Activated CD8-positive, alpha-beta T cell treated with anti-CD3 and anti-CD28 coated beads for 36 hours (primary cell): ENCODE measurements at regions not wholly inside any gene's neighbourhood (a gene's known extent, or its start where the extent isn't known, plus 50 kb on each side); places are given as distances from the start of the nearest gene placed in this dataset.
"Not testable (repeated sequence)": the region's sequence is repeated elsewhere in the genome, so short reads cannot be mapped to it uniquely, and the experiment has no call there.

Source experiments
- ATAC-seq: fragments of 200-7000 bp; cut with Tn5 transposase; one replicate; pipeline ENCODE4 v1.10.0; 2021; ENCODE audit warnings: mild to moderate bottlenecking, moderate library complexity
- CTCF ChIA-PET: fragments of 350-600 bp; sonication (Branson Sonifier 250); formaldehyde crosslinking; loops from one replicate; lab custom pipeline; 2021; ENCODE audit warnings: antibody characterized with exemption; lab: Charles Lee
- POLR2A ChIA-PET: fragments of 350-600 bp; sonication (Branson Sonifier 250); formaldehyde crosslinking; loops from one replicate; lab custom pipeline; 2021; ENCODE audit warnings: antibody characterized with exemption; lab: Charles Lee
- DNase-seq: peaks from one replicate; pipeline ENCODE4 v3.0.0-alpha.2; 2020
- H3K27ac Mint-ChIP-seq: one replicate; pipeline ENCODE4 v1.8.0; 2021; ENCODE audit warnings: mild to moderate bottlenecking, mixed read lengths
- H3K27me3 Mint-ChIP-seq: one replicate; pipeline ENCODE4 v1.8.0; 2021; ENCODE audit warnings: mixed read lengths
- H3K36me3 Mint-ChIP-seq: one replicate; pipeline ENCODE4 v1.8.0; 2021; ENCODE audit warnings: low read depth, mixed read lengths
- H3K4me1 Mint-ChIP-seq: one replicate; pipeline ENCODE4 v1.8.0; 2021; ENCODE audit warnings: low read depth, mixed read lengths
- H3K4me3 Mint-ChIP-seq: one replicate; pipeline ENCODE4 v1.8.0; 2021; ENCODE audit warnings: mild to moderate bottlenecking, moderate library complexity, mixed read lengths
- H3K9me3 Mint-ChIP-seq: one replicate; pipeline ENCODE4 v1.8.0; 2021; ENCODE audit warnings: mixed read lengths
- CTCF ChIP-seq: fragments of 200-600 bp; IDR thresholded peaks from one replicate; pipeline ENCODE4 v1.8.0; 2022; ENCODE audit warnings: antibody characterized with exemption, mild to moderate bottlenecking
- intact Hi-C: fragments of 100-400 bp; cut with micrococcal nuclease; formaldehyde crosslinking; loops from one replicate; pipeline ENCODE4 v1.10.0; 2022

DNA sequence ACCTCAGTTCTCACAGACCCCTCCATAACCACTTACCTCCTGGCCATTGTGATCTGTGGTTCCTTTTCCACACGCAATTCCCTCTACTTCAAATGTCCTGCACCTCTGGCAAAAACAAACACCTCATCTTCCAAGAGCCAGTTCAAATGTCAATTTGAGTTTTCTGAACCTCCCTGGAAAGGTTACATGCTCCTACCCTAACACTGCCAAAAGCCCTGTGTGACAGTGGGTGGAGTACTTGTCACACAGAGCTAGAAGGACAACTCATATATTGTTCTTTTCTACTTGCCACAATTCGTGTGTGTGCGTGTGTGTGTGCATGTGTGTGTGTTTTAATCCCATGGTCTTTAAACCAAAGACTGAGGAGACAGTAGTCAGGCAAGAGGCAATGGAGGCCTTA, 331.8 kb upstream of the ARHGEF26 start:
- no peaks in the 10 kb centered on the region for H3K4me1 Mint-ChIP-seq
- ChIA-PET CTCF (no interaction called here), POLR2A (no interaction called here)
- no peaks in the 10 kb centered on the region for H3K36me3 Mint-ChIP-seq
- peaks cover 6% of the 10 kb centered on the region for H3K27me3 Mint-ChIP-seq
- DNase-seq: no peak
- intact Hi-C loops: no loop called here
- no peak for TF ChIP-seq CTCF
- no peak for ATAC-seq
- H3K27ac Mint-ChIP-seq: no peak overlapping the region
- peaks cover 4% of the 10 kb centered on the region for H3K9me3 Mint-ChIP-seq
- no peak overlapping the region for H3K4me3 Mint-ChIP-seq

GRCh38 chr3:153797056-153797455, 324.1 kb upstream of the ARHGEF26 start:
- H3K4me3 Mint-ChIP-seq, POLR2A ChIA-PET, CTCF ChIA-PET, H3K9me3 Mint-ChIP-seq, H3K27ac Mint-ChIP-seq, DNase-seq, H3K36me3 Mint-ChIP-seq, H3K4me1 Mint-ChIP-seq, ATAC-seq, intact Hi-C loops, H3K27me3 Mint-ChIP-seq: not testable (repeated sequence)

GRCh38 chr3:153809097-153809496, 312.1 kb upstream of the ARHGEF26 start:
- Mint-ChIP-seq H3K27ac (no peak overlapping the region), H3K9me3 (no peaks in the 10 kb centered on the region), H3K27me3 (peaks cover 6% of the 10 kb centered on the region), H3K4me1 (no peaks in the 10 kb centered on the region), H3K4me3 (no peak overlapping the region), H3K36me3 (no peaks in the 10 kb centered on the region)
- ChIA-PET POLR2A (no interaction called here), CTCF (no interaction called here)
- intact Hi-C loops: no loop called here
- no peak for DNase-seq
- no peak for ATAC-seq
- TF ChIP-seq CTCF: no peak

DNA sequence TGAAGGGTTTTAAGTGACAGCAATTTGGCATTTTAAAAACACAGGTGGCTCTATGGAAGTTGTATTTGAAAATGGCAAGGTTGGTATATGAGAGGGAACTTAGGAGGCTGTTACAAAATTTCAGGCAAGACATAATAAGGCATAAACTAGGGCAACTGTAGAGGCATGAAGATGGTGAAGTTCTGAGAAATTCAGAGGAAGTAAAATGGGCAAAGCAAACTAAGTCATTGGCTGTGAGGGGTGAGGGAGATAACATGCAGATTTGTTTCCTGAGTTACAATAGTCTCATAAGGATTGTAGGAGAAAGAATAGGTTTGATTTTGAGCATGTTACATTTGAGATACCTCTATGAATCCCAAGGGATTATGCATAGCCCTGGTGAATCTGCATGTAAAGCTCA, 302.9 kb upstream of the ARHGEF26 start:
- no peak overlapping the region for H3K27ac Mint-ChIP-seq
- H3K36me3 Mint-ChIP-seq: no peaks in the 10 kb centered on the region
- POLR2A ChIA-PET: no interaction called here
- ATAC-seq: no peak
- peaks cover 2% of the 10 kb centered on the region for H3K4me1 Mint-ChIP-seq
- CTCF ChIA-PET: interaction anchor here (1.0 kb wide), 1 partner anchor 29 kb away, joined by 3 read pairs; no protein-coding TSS in a partner anchor
- no peak for DNase-seq
- intact Hi-C loops: no loop called here
- TF ChIP-seq CTCF: no peak
- peaks cover 2% of the 10 kb centered on the region for H3K27me3 Mint-ChIP-seq
- H3K9me3 Mint-ChIP-seq: no peaks in the 10 kb centered on the region
- no peak overlapping the region for H3K4me3 Mint-ChIP-seq

DNA sequence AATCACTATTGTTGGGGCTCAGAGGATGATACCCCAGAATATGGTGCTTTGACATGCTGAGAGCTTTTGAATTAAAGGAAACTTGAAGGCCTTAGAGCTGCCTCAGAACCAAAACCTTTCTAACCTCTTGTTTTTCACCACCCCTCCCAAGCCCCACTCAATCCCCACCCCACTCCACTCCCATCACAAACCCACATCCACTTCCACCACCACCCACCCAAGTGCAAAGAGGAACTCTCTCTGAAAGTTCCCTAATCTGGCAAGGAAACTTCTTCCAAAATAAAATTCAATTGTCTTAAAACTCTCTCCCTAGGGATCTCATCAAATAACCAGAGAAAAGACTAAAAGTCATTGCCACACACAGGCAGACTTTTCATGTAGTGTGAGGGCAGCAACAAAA, 301.2 kb upstream of the ARHGEF26 start:
- Mint-ChIP-seq H3K4me3 (no peak overlapping the region), H3K27ac (no peak overlapping the region), H3K36me3 (no peaks in the 10 kb centered on the region), H3K27me3 (peaks cover 2% of the 10 kb centered on the region), H3K4me1 (peaks cover 2% of the 10 kb centered on the region), H3K9me3 (no peaks in the 10 kb centered on the region)
- ATAC-seq (no peak), DNase-seq (no peak)
- no peak for TF ChIP-seq CTCF
- intact Hi-C loops: no loop called here
- POLR2A ChIA-PET: no interaction called here
- CTCF ChIA-PET: no interaction called here

DNA sequence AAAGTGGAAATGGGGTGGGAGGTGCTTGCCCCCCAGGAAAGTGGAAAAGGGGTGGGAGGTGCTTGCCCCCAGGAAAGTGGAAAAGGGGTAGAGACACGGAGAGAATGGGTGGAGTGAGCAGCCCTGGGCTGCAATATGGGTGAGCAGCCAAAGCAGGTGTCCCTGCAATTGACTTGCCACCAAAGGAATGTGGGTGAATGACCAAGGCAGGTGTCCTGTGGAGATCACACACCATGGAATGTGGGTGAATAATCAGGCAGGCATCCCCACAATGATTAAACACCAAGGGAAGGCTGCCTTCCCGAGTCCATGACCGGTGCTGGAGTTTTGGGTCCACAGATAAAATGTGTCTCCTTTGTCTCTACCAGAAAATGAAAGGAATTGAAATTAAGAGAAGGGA, 292.8 kb upstream of the ARHGEF26 start:
- CTCF ChIA-PET, H3K36me3 Mint-ChIP-seq, DNase-seq, H3K9me3 Mint-ChIP-seq, H3K4me3 Mint-ChIP-seq, H3K27me3 Mint-ChIP-seq, ATAC-seq, POLR2A ChIA-PET, intact Hi-C loops, H3K4me1 Mint-ChIP-seq, H3K27ac Mint-ChIP-seq: not testable (repeated sequence)
